Urinary bladder (tissue), 3 donors: ENCODE measurements at regions not wholly inside any gene's neighbourhood (a gene's known extent, or its start where the extent isn't known, plus 50 kb on each side); places are given as distances from the start of the nearest gene placed in this dataset.

Source experiments
- DNase-seq: peaks from one replicate; pipeline ENCODE4 v3.0.0-alpha.2; 2015; ENCODE audit errors: extremely low spot score
- H3K27ac ChIP-seq: one replicate; pipeline ENCODE4 v1.5.1; 2013; ENCODE audit warnings: low read depth, mild to moderate bottlenecking, moderate library complexity
- H3K36me3 ChIP-seq: one replicate; pipeline ENCODE4 v1.6.1; 2013; ENCODE audit warnings: mild to moderate bottlenecking, moderate library complexity; ENCODE audit not compliant: insufficient read depth
- H3K4me1 ChIP-seq: one replicate; pipeline ENCODE4 v1.6.1; 2013; ENCODE audit warnings: mild to moderate bottlenecking, moderate library complexity; ENCODE audit not compliant: insufficient read depth
- H3K4me3 ChIP-seq: one replicate; pipeline ENCODE4 v1.5.1; 2013; ENCODE audit warnings: low read depth, low read length
- WGBS: extraction: QIAGEN DNeasy Blood & Tissue Kit; methylation state at CpG from one replicate; pipeline ENCODE4 v1.1.7; 2013; 5-methylcytosine and 5-hydroxymethylcytosine counted together
- donor health status: healthy with polysubstance abuse.
- donor health status: healthy.

DNA sequence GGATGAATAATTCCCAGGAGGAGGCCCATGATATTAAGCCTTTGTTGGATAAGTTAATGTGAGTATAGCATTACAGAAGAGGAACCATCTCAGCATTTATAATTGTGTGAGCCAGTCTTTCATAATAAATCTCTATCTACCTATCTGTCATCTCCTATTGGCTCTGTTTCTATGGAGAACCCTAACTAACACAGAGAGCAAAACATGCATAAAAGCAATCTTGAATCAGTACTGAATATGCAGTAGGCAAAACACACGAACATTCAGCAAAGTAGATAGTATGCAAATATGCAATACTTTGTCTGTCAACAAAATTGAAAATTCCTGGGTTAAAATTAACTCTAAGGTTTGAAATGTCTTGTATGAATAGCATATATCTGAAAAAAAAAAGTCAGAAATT lies 966.3 kb downstream of the DIAPH3 start:
- H3K4me1 ChIP-seq: no peaks in the 10 kb centered on the region
- H3K27ac ChIP-seq: no peak overlapping the region
- DNase-seq: no peak
- no peaks in the 10 kb centered on the region for H3K36me3 ChIP-seq
- no peak overlapping the region for H3K4me3 ChIP-seq
- WGBS: 86% methylated on average over 1 of the region's 1 CpG

DNA sequence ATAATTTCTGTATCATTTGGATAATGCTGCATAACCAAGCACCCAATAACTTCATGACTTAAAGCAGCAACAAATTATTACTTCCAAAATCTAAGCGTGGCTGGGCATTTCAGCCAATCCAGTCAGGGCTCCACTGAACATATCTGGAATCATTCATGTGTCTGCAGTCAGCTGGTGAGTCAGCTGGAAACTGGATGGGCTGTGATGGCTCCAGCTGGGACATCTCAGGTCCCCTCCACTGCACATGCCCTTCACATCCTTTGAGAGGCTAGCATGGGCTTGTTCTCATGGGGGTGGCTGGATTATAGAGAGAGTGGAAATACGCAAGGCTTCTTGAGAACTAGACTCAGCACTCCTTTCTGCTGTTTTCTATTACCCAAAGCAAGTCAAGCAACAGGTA lies 961.9 kb downstream of the DIAPH3 start:
- Histone ChIP-seq H3K36me3 (no peaks in the 10 kb centered on the region), H3K4me3 (no peak overlapping the region), H3K27ac (no peak overlapping the region), H3K4me1 (no peaks in the 10 kb centered on the region)
- no peak for DNase-seq
- 51% methylated on average over 2 of the region's 2 CpGs for WGBS

DNA sequence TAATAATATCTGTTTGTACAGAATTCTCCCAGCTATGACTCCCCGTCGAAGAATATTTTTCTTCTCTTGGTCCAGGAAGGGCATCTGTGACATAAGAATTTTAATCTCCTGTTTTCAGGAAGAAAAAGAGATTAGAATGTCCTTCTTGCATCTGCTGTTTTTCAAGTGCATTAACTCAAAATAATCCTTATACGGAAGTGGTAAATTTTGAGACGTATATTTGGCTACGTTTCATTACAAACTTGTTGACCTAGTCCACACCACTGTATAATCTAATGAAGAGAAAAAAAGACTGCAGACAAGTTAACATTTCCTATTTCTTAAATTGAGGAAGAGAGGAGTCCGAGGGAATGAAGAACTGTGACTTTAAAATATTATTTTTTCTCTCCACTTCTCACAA lies 959.9 kb downstream of the DIAPH3 start:
- Histone ChIP-seq H3K4me1 (no peaks in the 10 kb centered on the region), H3K36me3 (no peaks in the 10 kb centered on the region), H3K27ac (no peak overlapping the region), H3K4me3 (no peak overlapping the region)
- DNase-seq: no peak
- 53% methylated on average over 6 of the region's 6 CpGs for WGBS

DNA sequence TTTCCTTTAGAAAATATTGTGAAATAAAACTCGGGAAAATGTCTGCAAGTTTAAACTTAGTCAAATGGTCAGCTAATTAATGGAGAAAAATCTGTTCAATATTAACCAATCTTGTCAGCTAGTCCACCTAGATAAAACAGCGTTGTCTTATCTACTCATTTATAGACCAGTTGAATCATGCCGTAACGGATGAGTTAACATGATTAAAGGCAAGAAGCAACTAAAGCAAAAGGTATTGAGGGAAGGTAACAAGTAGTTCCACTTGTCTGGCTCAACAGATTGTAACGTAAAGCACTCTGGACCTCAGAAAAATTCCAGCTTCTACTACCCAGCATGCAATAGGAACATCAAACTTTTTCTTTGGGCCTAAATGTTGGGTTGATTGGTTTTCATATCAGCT lies 958.2 kb downstream of the DIAPH3 start:
- no peak overlapping the region for H3K4me3 ChIP-seq
- DNase-seq: no peak
- 83% methylated on average over 5 of the region's 5 CpGs for WGBS
- H3K27ac ChIP-seq: no peak overlapping the region
- H3K36me3 ChIP-seq: no peaks in the 10 kb centered on the region
- no peaks in the 10 kb centered on the region for H3K4me1 ChIP-seq

DNA sequence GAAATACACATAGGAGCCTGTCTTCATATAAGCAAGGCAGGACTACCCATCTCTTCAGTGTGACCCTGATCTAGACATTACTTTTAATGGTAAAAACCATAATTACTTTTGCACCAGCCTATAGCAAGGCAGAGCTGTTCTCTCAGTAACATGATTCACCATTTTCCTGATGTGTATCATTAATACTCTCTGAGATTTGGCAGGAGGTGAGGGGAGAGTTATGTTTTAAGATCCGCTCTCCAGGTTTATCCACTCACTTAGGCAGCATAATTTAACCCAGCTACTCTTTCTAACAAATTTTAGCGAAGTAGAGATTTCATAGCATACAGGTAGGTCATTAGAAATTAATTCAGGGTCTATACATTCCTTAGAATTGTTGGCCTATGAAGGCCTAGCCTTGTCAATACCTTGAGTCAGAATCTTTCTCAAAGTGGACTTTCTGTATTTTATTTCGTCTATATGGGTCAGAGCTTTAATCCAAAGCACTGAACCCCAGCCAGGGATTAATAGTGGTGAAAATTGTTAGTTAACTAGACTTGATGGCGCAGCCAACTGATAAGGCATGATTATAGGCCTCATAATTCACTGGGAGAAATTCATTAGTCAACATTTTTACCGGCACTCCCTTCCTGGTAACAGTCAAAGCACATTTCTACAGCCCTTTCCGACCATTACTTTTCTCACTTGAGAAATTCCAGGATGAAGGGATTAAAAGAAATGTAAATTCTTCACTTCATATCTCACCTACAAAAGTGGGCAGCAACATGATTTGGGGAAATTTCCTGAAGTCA lies 955.1 kb downstream of the DIAPH3 start:
- DNase-seq: no peak
- Histone ChIP-seq H3K4me1 (no peaks in the 10 kb centered on the region), H3K4me3 (no peak overlapping the region), H3K36me3 (no peaks in the 10 kb centered on the region), H3K27ac (no peak overlapping the region)
- WGBS: 65% methylated on average over 6 of the region's 6 CpGs

GRCh38 chr13:59210543-59210942 lies 953.2 kb downstream of the DIAPH3 start:
- no peak overlapping the region for H3K4me3 ChIP-seq
- H3K4me1 ChIP-seq: no peaks in the 10 kb centered on the region
- H3K27ac ChIP-seq: no peak overlapping the region
- H3K36me3 ChIP-seq: no peaks in the 10 kb centered on the region
- peak; percentile 11 for DNase-seq
- WGBS: 62% methylated on average over 1 of the region's 1 CpG

- WGBS: 88% methylated on average over 3 of the region's 3 CpGs
- DNase-seq: no peak
- Histone ChIP-seq H3K27ac (no peak overlapping the region), H3K4me3 (no peak overlapping the region), H3K36me3 (no peaks in the 10 kb centered on the region), H3K4me1 (no peaks in the 10 kb centered on the region)
These were observed 952.1 kb downstream of the DIAPH3 start for GRCh38 chr13:59211606-59212005.

GRCh38 chr13:59229401-59229800 lies 934.3 kb downstream of the DIAPH3 start:
- Histone ChIP-seq H3K4me1 (no peaks in the 10 kb centered on the region), H3K36me3 (no peaks in the 10 kb centered on the region), H3K27ac (no peak overlapping the region), H3K4me3 (no peak overlapping the region)
- WGBS: 91% methylated on average over 3 of the region's 3 CpGs
- DNase-seq: no peak

DNA sequence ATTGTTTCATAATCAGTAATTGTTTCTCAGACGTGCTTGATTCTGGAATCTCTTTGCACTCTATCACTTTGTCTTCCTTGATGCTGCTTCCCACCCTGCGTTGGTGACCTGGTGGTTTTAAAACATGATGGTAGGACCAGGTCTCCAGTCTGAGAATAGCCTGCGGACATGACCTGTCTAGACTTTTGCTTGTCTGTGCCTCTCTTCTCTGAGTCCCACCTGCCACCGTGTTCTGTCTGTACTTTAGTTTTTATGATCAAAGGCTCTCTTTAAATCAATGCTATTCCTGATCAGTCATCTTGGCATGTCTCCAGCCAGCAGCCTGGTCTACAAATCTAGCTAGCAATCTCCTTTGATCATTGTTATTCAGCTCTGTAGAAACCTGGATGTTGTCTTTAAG lies 933.9 kb downstream of the DIAPH3 start:
- WGBS: 87% methylated on average over 4 of the region's 4 CpGs
- H3K27ac ChIP-seq: no peak overlapping the region
- H3K4me1 ChIP-seq: no peaks in the 10 kb centered on the region
- no peaks in the 10 kb centered on the region for H3K36me3 ChIP-seq
- H3K4me3 ChIP-seq: no peak overlapping the region
- no peak for DNase-seq

- H3K36me3 ChIP-seq: no peaks in the 10 kb centered on the region
- no peak overlapping the region for H3K4me3 ChIP-seq
- no peak overlapping the region for H3K27ac ChIP-seq
- no peak for DNase-seq
- WGBS: 81% methylated on average over 2 of the region's 2 CpGs
- H3K4me1 ChIP-seq: no peaks in the 10 kb centered on the region
These were observed 933.1 kb downstream of the DIAPH3 start for GRCh38 chr13:59230484-59231264.

DNA sequence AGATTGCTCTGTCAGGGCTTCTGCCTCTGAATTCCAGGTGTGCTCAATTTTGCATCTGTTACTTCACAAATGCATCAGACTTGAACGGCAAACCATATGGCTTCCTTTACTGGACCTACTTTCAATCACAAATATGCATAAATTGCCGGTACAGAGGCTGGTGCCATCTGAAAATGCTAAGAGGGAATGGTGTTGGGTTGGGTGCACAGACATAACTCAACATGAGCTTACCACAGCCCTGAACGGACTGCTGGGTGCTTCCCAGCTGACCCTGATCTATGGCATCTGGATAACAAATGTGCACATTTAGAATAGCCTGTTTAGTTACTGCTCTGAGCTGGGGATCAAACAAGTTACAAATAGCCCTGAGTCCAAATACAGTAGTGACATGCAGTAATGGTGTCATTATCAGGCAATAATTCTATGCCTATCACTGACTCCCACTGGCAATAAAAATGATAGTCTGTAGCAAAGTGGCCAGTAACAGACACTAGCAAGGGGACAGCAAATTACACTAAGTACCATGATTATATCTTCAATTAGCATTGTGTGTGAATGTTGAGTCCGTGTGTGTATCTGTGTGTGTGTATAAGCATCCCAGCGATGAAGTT lies 927.3 kb downstream of the DIAPH3 start:
- H3K4me3 ChIP-seq: no peak overlapping the region
- H3K27ac ChIP-seq: no peak overlapping the region
- H3K4me1 ChIP-seq: no peaks in the 10 kb centered on the region
- WGBS: 81% methylated on average over 5 of the region's 5 CpGs
- H3K36me3 ChIP-seq: no peaks in the 10 kb centered on the region
- DNase-seq: no peak

DNA sequence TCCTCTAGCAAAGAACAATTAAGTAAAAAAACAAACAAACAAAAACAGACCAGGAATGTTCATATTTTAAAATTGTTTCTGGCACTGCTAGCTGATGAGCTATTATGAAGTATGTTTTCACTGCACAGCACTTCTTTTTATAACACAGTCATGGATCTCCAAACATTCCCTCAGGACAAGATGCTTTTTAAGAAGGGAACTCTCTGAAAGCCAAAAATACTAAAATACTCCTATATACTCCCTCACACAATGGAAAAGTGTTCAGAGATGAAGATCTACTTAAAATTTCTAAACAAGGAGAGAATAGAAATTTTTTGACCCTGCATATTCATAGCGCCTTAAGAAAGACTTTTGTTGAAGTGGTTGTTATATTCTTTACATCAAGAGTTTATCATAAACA lies 926.8 kb downstream of the DIAPH3 start:
- H3K4me1 ChIP-seq: no peaks in the 10 kb centered on the region
- H3K4me3 ChIP-seq: no peak overlapping the region
- no peak overlapping the region for H3K27ac ChIP-seq
- DNase-seq: no peak
- H3K36me3 ChIP-seq: no peaks in the 10 kb centered on the region
- 82% methylated on average over 1 of the region's 1 CpG for WGBS

- no peak for DNase-seq
- Histone ChIP-seq H3K27ac (no peak overlapping the region), H3K4me1 (no peaks in the 10 kb centered on the region), H3K36me3 (no peaks in the 10 kb centered on the region), H3K4me3 (no peak overlapping the region)
- WGBS: 77% methylated on average over 5 of the region's 5 CpGs
These were observed 916.6 kb downstream of the DIAPH3 start for GRCh38 chr13:59247171-59247570.
